ENCODE measurements at regions not wholly inside any gene's neighbourhood (a gene's known extent, or its start where the extent isn't known, plus 50 kb on each side); places are given as distances from the start of the nearest gene placed in this dataset.

GRCh38 chr7:12827920-12828319, 140.5 kb downstream of the ARL4A start:
- TF ChIP-seq ZNF274 (IDR thresholded peaks at IDR 0.05; ENCODE audit: low read depth, low read length), result no peak
- TF ChIP-seq YY1 (IDR thresholded peaks at IDR 0.05; ENCODE audit: insufficient read depth, insufficient read length), result no peak
